ENCODE measurements at regions not wholly inside any gene's neighbourhood (a gene's known extent, or its start where the extent isn't known, plus 50 kb on each side); places are given as distances from the start of the nearest gene placed in this dataset.
"Not testable (repeated sequence)": the region's sequence is repeated elsewhere in the genome, so short reads cannot be mapped to it uniquely, and the experiment has no call there.

GRCh38 chr10:81264991-81265390 is 610.0 kb upstream of the NRG3 start:
- H3K27ac ChIP-seq (ENCODE audit: insufficient read depth, low read length); H2BK5ac ChIP-seq (ENCODE audit: low read depth, low read length, poor library complexity, severe bottlenecking); H3K79me1 ChIP-seq (ENCODE audit: low read depth in 1 of 2, low read length in 2 of 2); dilution Hi-C loops (cut with HindIII; ENCODE audit: low sequenced_read_pairs, unreplicated experiment); H2BK15ac ChIP-seq (ENCODE audit: low read depth, low read length); H3K56ac ChIP-seq (ENCODE audit: extremely low read depth, insufficient read depth, low read length); H2BK20ac ChIP-seq (ENCODE audit: low read depth, low read length); DNase-seq; H2AFZ ChIP-seq (replicated peaks; ENCODE audit: low read length, poor library complexity); H3K14ac ChIP-seq (replicated peaks; ENCODE audit: low read depth, low read length); H3K9ac ChIP-seq (ENCODE audit: low read depth, low read length); POLR2A ChIA-PET (ENCODE audit: unreplicated experiment); H3K18ac ChIP-seq (ENCODE audit: low read depth, low read length); H3K4me3 ChIP-seq (ENCODE audit: insufficient read depth, low read depth, low read length); H4K20me1 ChIP-seq (ENCODE audit: insufficient read depth, low read length); H3K4ac ChIP-seq (ENCODE audit: low read depth, low read length); H4K91ac ChIP-seq (ENCODE audit: insufficient read depth, low read depth, low read length); H4K5ac ChIP-seq (ENCODE audit: low read depth, low read length); H4K8ac ChIP-seq (ENCODE audit: low read depth in 2 of 2, low read length in 2 of 2); intact Hi-C loops (cut with micrococcal nuclease); H2AK5ac ChIP-seq (ENCODE audit: low read depth, low read length); H3K9me3 ChIP-seq (ENCODE audit: control insufficient read depth, insufficient read depth, low read length); H3K23ac ChIP-seq (ENCODE audit: low read depth, low read length); H3K4me2 ChIP-seq (ENCODE audit: low read depth, low read length); H2BK120ac ChIP-seq (ENCODE audit: low read depth, low read length); H3K36me3 ChIP-seq (ENCODE audit: control insufficient read depth, insufficient read depth, low read length); ATAC-seq (ENCODE audit: low read depth); H2AK9ac ChIP-seq (replicated peaks; ENCODE audit: low read depth, low read length, poor library complexity); H3K9me1 ChIP-seq (ENCODE audit: insufficient read depth, low read length); H3K4me1 ChIP-seq (ENCODE audit: control insufficient read depth, insufficient read depth, low read length); H3K27me3 ChIP-seq (ENCODE audit: control insufficient read depth, insufficient read depth, low read length); CTCF ChIA-PET; BruUV-seq (replicated peaks); in situ Hi-C loops (cut with MboI; ENCODE audit: low sequenced_read_pairs): not testable (repeated sequence)
- 85% methylated on average over 4 of the region's 18 CpGs; no CpG with 5 or more reads in 1 of the 2 experiments for WGBS, 2 experiments (ENCODE audit: extremely low coverage in 2 of 2, insufficient read length in 1 of 2)

Data from IMR-90 (cell line).